ENCODE measurements at regions not wholly inside any gene's neighbourhood (a gene's known extent, or its start where the extent isn't known, plus 50 kb on each side); places are given as distances from the start of the nearest gene placed in this dataset.

- H3K36me3 ChIP-seq = no peaks in the 10 kb centered on the region
- no peak for TF ChIP-seq POLR2A (IDR thresholded peaks at IDR 0.05)
- TF ChIP-seq EP300 (IDR thresholded peaks at IDR 0.05) = no peak
- TF ChIP-seq CTCF (IDR thresholded peaks at IDR 0.05) = no peak
These were observed 1805.3 kb downstream of the PCDH7 start for GRCh38 chr4:32525420-32525819.

GRCh38 chr4:32544846-32545245 lies 1824.7 kb downstream of the PCDH7 start:
- Histone ChIP-seq H3K9me3 (no peaks in the 10 kb centered on the region), H3K27me3 (no peaks in the 10 kb centered on the region), H3K4me1 (no peaks in the 10 kb centered on the region), H3K36me3 (no peaks in the 10 kb centered on the region), H3K4me3 (no peak overlapping the region), H3K27ac (no peak overlapping the region)
- 88 to 93% methylated on average over 3 of the region's 3 CpGs for WGBS, 2 donors
- DNase-seq (ENCODE audit: low spot score in 2 of 2) = no peak
- TF ChIP-seq POLR2A (IDR thresholded peaks at IDR 0.05) = no peak
- TF ChIP-seq EP300 (IDR thresholded peaks at IDR 0.05) = no peak
- no peak for TF ChIP-seq CTCF (IDR thresholded peaks at IDR 0.05)

More at GRCh38 chr4:32525420-32525819, 1805.3 kb downstream of the PCDH7 start:
- Histone ChIP-seq H3K4me1 (no peaks in the 10 kb centered on the region), H3K4me3 (no peak overlapping the region), H3K27me3 (no peaks in the 10 kb centered on the region), H3K27ac (no peak overlapping the region), H3K9me3 (peaks cover 0 to 10% (median under 1%) of the 10 kb centered on the region in 4 donors)
- DNase-seq (ENCODE audit: low spot score in 2 of 2) = no peak

- TF ChIP-seq POLR2A (IDR thresholded peaks at IDR 0.05) (no peak), EP300 (IDR thresholded peaks at IDR 0.05) (no peak), CTCF (IDR thresholded peaks at IDR 0.05) (no peak)
- Histone ChIP-seq H3K27ac (no peak overlapping the region), H3K4me1 (no peaks in the 10 kb centered on the region), H3K4me3 (no peak overlapping the region), H3K27me3 (no peaks in the 10 kb centered on the region), H3K36me3 (no peaks in the 10 kb centered on the region), H3K9me3 (no peaks in the 10 kb centered on the region)
- DNase-seq (ENCODE audit: low spot score in 2 of 2) = no peak
These were observed 1831.8 kb downstream of the PCDH7 start for GRCh38 chr4:32551943-32552342.

GRCh38 chr4:32560306-32560705 lies 1840.1 kb downstream of the PCDH7 start:
- WGBS, 2 donors = 15 to 16% methylated on average over 5 of the region's 5 CpGs

GRCh38 chr4:32562010-32562409 lies 1841.8 kb downstream of the PCDH7 start:
- DNase-seq (ENCODE audit: low spot score in 2 of 2) = no peak
- WGBS, 2 donors = 85 to 90% methylated on average over 3 of the region's 3 CpGs
- no peak overlapping the region for H3K27ac ChIP-seq
- no peaks in the 10 kb centered on the region for H3K9me3 ChIP-seq
- H3K4me3 ChIP-seq = no peak overlapping the region
- H3K36me3 ChIP-seq = no peaks in the 10 kb centered on the region
- H3K27me3 ChIP-seq = no peaks in the 10 kb centered on the region
- H3K4me1 ChIP-seq = no peaks in the 10 kb centered on the region
- TF ChIP-seq CTCF (IDR thresholded peaks at IDR 0.05) (no peak), EP300 (IDR thresholded peaks at IDR 0.05) (no peak), POLR2A (IDR thresholded peaks at IDR 0.05) (no peak)

More at GRCh38 chr4:32560306-32560705, 1840.1 kb downstream of the PCDH7 start:
- H3K27ac ChIP-seq = no peak overlapping the region
- H3K9me3 ChIP-seq = no peaks in the 10 kb centered on the region
- no peaks in the 10 kb centered on the region for H3K36me3 ChIP-seq
- no peak for DNase-seq (ENCODE audit: low spot score in 2 of 2)
- H3K4me3 ChIP-seq = peak overlapping the region in 1 of 4 donors; percentile 18
- H3K4me1 ChIP-seq = no peaks in the 10 kb centered on the region
- H3K27me3 ChIP-seq = no peaks in the 10 kb centered on the region
- TF ChIP-seq CTCF (IDR thresholded peaks at IDR 0.05) (no peak), POLR2A (IDR thresholded peaks at IDR 0.05) (no peak), EP300 (IDR thresholded peaks at IDR 0.05) (no peak)
